GM23338 (cell line): ENCODE measurements at regions not wholly inside any gene's neighbourhood (a gene's known extent, or its start where the extent isn't known, plus 50 kb on each side); places are given as distances from the start of the nearest gene placed in this dataset.

ENCODE experiments used
- ATAC-seq: fragments of 200-7000 bp; cut with Tn5 transposase; 3 replicates; pipeline ENCODE4 v1.9.1; 2020
- DNase-seq: peaks from one replicate; pipeline ENCODE4 v3.0.0-alpha.2; 2015; ENCODE audit warnings: low spot score
- H2AFZ ChIP-seq: fragments of 200-600 bp; sonication (generic); 2 replicates; pipeline ENCODE4 v1.8.0; 2016; ENCODE audit warnings: antibody characterized with exemption, mild to moderate bottlenecking, moderate library complexity
- H3F3A ChIP-seq: fragments of 200-600 bp; sonication (generic); replicated peaks from 2 replicates; pipeline ENCODE4 v1.8.0; 2017; ENCODE audit warnings: antibody characterized with exemption, mixed run types, low read depth
- H3K27ac ChIP-seq: fragments of 200-600 bp; sonication (generic); 2 replicates; pipeline ENCODE4 v1.6.1; 2016; ENCODE audit warnings: low read depth
- H3K27me3 ChIP-seq: fragments of 200-600 bp; sonication (generic); 2 replicates; pipeline ENCODE4 v1.8.0; 2016; ENCODE audit warnings: mild to moderate bottlenecking, mixed run types, moderate library complexity; ENCODE audit not compliant: insufficient read depth
- H3K36me3 ChIP-seq: fragments of 200-600 bp; sonication (generic); 2 replicates; pipeline ENCODE4 v1.8.0; 2016; ENCODE audit warnings: mild to moderate bottlenecking; ENCODE audit not compliant: insufficient read depth
- H3K4me1 ChIP-seq: fragments of 200-600 bp; sonication (generic); 2 replicates; pipeline ENCODE4 v1.8.0; 2016; ENCODE audit warnings: mild to moderate bottlenecking, moderate library complexity; ENCODE audit not compliant: insufficient read depth
- H3K4me2 ChIP-seq: fragments of 200-600 bp; sonication (generic); 2 replicates; pipeline ENCODE4 v1.7.1; 2017; ENCODE audit warnings: mixed run types
- H3K4me3 ChIP-seq: fragments of 200-600 bp; sonication (generic); 2 replicates; pipeline ENCODE4 v1.6.1; 2016; ENCODE audit warnings: mixed run types
- H3K79me2 ChIP-seq: fragments of 200-600 bp; sonication (generic); replicated peaks from 2 replicates; pipeline ENCODE4 v1.8.0; 2017; ENCODE audit warnings: mild to moderate bottlenecking; ENCODE audit not compliant: insufficient read depth
- H3K9me2 ChIP-seq: fragments of 200-600 bp; sonication (generic); 2 replicates; pipeline ENCODE4 v1.8.0; 2017; ENCODE audit not compliant: insufficient read depth
- H4K20me1 ChIP-seq: fragments of 200-600 bp; sonication (generic); replicated peaks from 2 replicates; pipeline ENCODE4 v1.8.0; 2017; ENCODE audit warnings: mild to moderate bottlenecking; ENCODE audit not compliant: insufficient read depth
- H3K27ac Mint-ChIP-seq: 2 replicates; pipeline ENCODE4 v1.8.0; 2020; ENCODE audit warnings: inconsistent platforms, mild to moderate bottlenecking, moderate library complexity, mixed read lengths
- H3K27me3 Mint-ChIP-seq: 3 replicates; pipeline ENCODE4 v1.8.0; 2022; ENCODE audit warnings: low read depth, mild to moderate bottlenecking, moderate library complexity, mixed read lengths, inconsistent platforms; ENCODE audit not compliant: insufficient read depth, poor library complexity
- H3K36me3 Mint-ChIP-seq: 3 replicates; pipeline ENCODE4 v1.8.0; 2021; ENCODE audit warnings: low read depth, mild to moderate bottlenecking, inconsistent platforms, moderate library complexity, mixed read lengths
- H3K4me1 Mint-ChIP-seq: 3 replicates; pipeline ENCODE4 v1.8.0; 2020; ENCODE audit warnings: mild to moderate bottlenecking, inconsistent platforms, mixed read lengths
- H3K4me3 Mint-ChIP-seq: 3 replicates; pipeline ENCODE4 v1.8.0; 2021; ENCODE audit warnings: moderate library complexity, mild to moderate bottlenecking, inconsistent platforms, mixed read lengths
- H3K9me3 Mint-ChIP-seq: 3 replicates; pipeline ENCODE4 v1.8.0; 2020; ENCODE audit warnings: moderate library complexity, mild to moderate bottlenecking, inconsistent platforms, mixed read lengths
- CREB1 ChIP-seq: fragments of 250-450 bp; sonication (Bioruptor Pico); IDR thresholded peaks from 2 replicates; pipeline ENCODE4 v1.5.0; 2020; ENCODE audit warnings: low read depth, mild to moderate bottlenecking, moderate library complexity
- CTCF ChIP-seq, 2 experiments: fragments of 200-600 bp in 1 of 2; sonication (generic) in 1 of 2; conservative IDR thresholded peaks; 2 replicates each; pipeline versions ENCODE4 v1.5.1 to v1.6.1; 2016 to 2017; ENCODE audit warnings: antibody characterized with exemption in 2 of 2, low read depth in 2 of 2, mild to moderate bottlenecking in 2 of 2, moderate library complexity in 1 of 2
- ETS1 ChIP-seq: IDR thresholded peaks from 2 replicates; pipeline ENCODE4 v1.6.1; 2016; ENCODE audit warnings: antibody characterized with exemption
- EZH2 ChIP-seq: fragments of 200-600 bp; sonication (generic); IDR thresholded peaks from one replicate; pipeline ENCODE4 v1.8.0; 2017; ENCODE audit warnings: antibody characterized with exemption, mild to moderate bottlenecking, low read depth; ENCODE audit not compliant: unreplicated experiment
- EZH2phosphoT487 ChIP-seq: fragments of 200-600 bp; sonication (generic); IDR thresholded peaks from one replicate; pipeline ENCODE4 v1.8.1; 2018; ENCODE audit warnings: antibody characterized with exemption; ENCODE audit not compliant: unreplicated experiment
- JUNB ChIP-seq: IDR thresholded peaks from one replicate; pipeline ENCODE4 v1.6.1; 2016; ENCODE audit warnings: antibody characterized with exemption; ENCODE audit not compliant: unreplicated experiment
- NANOG ChIP-seq: IDR thresholded peaks from 2 replicates; pipeline ENCODE4 v1.6.1; 2016; ENCODE audit warnings: antibody characterized with exemption, borderline replicate concordance
- POLR2AphosphoS5 ChIP-seq: IDR thresholded peaks from 2 replicates; pipeline ENCODE4 v1.6.1; 2016; ENCODE audit warnings: antibody characterized with exemption, low read depth
- STAT1 ChIP-seq: IDR thresholded peaks from one replicate; pipeline ENCODE4 v1.6.1; 2016; ENCODE audit warnings: antibody characterized with exemption; ENCODE audit not compliant: unreplicated experiment
- ZNF114 ChIP-seq: fragments of 250-450 bp; sonication (Bioruptor Pico); IDR thresholded peaks from 2 replicates; pipeline ENCODE4 v1.5.0; 2020; ENCODE audit warnings: mild to moderate bottlenecking, moderate library complexity
- ZNF331 ChIP-seq: fragments of 250-450 bp; sonication (Bioruptor Pico); IDR thresholded peaks from 2 replicates; pipeline ENCODE4 v1.5.0; 2020; ENCODE audit warnings: low read depth, mild to moderate bottlenecking, moderate library complexity
- TF ChIP-seq, protein P1 (sequence below): IDR thresholded peaks from one replicate; pipeline ENCODE4 v1.6.1; 2018; ENCODE audit warnings: antibody characterized with exemption; ENCODE audit not compliant: unreplicated experiment

DNA sequence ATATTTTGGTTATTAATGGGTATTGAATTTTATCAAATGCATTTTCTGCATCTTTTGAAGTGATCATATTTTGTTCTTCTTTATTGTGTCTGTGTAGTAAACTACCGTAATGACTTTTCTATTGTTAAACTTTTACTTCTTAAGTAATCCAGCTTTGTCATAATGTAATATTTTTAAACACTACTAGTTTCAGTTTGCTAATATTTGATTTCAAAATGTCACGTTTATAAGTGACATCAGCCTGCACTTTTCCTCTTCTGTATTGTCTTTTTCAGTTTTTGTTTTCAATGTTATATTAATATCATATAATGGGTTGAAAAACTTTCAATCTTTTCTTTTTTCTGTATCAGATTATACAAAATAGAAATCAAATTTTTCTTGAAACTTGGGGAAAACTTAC, 71.6 kb upstream of the ANKRD1 start:
- Histone ChIP-seq H3F3A (no peaks in the 10 kb centered on the region), H3K4me3 (no peak overlapping the region), H3K4me1 (no peaks in the 10 kb centered on the region), H4K20me1 (no peaks in the 10 kb centered on the region), H2AFZ (no peak overlapping the region), H3K27me3 (0 out of 2 replicates have a peak, but pooled peaks cover under 1% of the 10 kb centered on the region), H3K36me3 (no peaks in the 10 kb centered on the region), H3K4me2 (no peak overlapping the region), H3K9me2 (no peaks in the 10 kb centered on the region), H3K79me2 (no peaks in the 10 kb centered on the region), H3K27ac (no peak overlapping the region)
- H3K36me3 Mint-ChIP-seq, result no peaks in the 10 kb centered on the region
- H3K27me3 Mint-ChIP-seq, result no peaks in the 10 kb centered on the region
- H3K27ac Mint-ChIP-seq, result no peak overlapping the region
- H3K4me1 Mint-ChIP-seq, result no peaks in the 10 kb centered on the region
- TF ChIP-seq CTCF (conservative IDR thresholded peaks at IDR 0.05; ENCODE audit: low read depth in 2 of 2), result no peak
- TF ChIP-seq, protein P1, sequence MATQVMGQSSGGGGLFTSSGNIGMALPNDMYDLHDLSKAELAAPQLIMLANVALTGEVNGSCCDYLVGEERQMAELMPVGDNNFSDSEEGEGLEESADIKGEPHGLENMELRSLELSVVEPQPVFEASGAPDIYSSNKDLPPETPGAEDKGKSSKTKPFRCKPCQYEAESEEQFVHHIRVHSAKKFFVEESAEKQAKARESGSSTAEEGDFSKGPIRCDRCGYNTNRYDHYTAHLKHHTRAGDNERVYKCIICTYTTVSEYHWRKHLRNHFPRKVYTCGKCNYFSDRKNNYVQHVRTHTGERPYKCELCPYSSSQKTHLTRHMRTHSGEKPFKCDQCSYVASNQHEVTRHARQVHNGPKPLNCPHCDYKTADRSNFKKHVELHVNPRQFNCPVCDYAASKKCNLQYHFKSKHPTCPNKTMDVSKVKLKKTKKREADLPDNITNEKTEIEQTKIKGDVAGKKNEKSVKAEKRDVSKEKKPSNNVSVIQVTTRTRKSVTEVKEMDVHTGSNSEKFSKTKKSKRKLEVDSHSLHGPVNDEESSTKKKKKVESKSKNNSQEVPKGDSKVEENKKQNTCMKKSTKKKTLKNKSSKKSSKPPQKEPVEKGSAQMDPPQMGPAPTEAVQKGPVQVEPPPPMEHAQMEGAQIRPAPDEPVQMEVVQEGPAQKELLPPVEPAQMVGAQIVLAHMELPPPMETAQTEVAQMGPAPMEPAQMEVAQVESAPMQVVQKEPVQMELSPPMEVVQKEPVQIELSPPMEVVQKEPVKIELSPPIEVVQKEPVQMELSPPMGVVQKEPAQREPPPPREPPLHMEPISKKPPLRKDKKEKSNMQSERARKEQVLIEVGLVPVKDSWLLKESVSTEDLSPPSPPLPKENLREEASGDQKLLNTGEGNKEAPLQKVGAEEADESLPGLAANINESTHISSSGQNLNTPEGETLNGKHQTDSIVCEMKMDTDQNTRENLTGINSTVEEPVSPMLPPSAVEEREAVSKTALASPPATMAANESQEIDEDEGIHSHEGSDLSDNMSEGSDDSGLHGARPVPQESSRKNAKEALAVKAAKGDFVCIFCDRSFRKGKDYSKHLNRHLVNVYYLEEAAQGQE, result no peak
- TF ChIP-seq EZH2phosphoT487, result no peak
- no peak for TF ChIP-seq STAT1
- TF ChIP-seq ZNF331 (CRISPR knock-in tag), result no peak
- TF ChIP-seq POLR2AphosphoS5, result no peak
- TF ChIP-seq NANOG, result no peak
- TF ChIP-seq JUNB, result no peak
- no peak for ATAC-seq
- H3K4me3 Mint-ChIP-seq, result no peak overlapping the region
- DNase-seq, result no peak
- no peaks in the 10 kb centered on the region; the same call in 2 of the 3 replicates for H3K9me3 Mint-ChIP-seq

DNA sequence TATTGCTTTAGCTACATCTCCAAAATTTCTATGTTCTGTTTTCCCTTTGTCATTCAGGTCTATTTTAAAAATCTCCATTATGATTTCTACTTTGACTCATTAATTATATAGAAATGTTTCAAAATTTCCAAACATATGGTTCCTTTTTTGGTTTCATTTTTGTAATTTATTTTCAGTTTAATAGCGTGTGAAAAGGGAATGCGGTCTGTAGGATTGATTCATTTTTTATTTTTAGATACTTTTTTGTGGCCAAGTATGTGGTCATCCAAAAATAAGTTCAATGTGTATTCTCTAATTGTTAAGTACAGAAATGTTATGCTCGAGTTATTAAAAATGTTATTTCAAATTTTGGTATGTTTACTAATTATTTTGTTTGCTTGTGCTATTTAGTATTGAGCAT, 72.5 kb upstream of the ANKRD1 start:
- Histone ChIP-seq H3K4me3 (no peak overlapping the region), H3K4me2 (no peak overlapping the region), H3K9me2 (no peaks in the 10 kb centered on the region), H3K27ac (no peak overlapping the region), H2AFZ (no peak overlapping the region), H3F3A (no peaks in the 10 kb centered on the region), H3K4me1 (no peaks in the 10 kb centered on the region), H3K36me3 (no peaks in the 10 kb centered on the region), H3K79me2 (no peaks in the 10 kb centered on the region), H4K20me1 (no peaks in the 10 kb centered on the region), H3K27me3 (0 out of 2 replicates have a peak, but pooled peaks cover 4% of the 10 kb centered on the region)
- Mint-ChIP-seq H3K27me3 (no peaks in the 10 kb centered on the region), H3K27ac (no peak overlapping the region), H3K9me3 (no peaks in the 10 kb centered on the region; the same call in 2 of the 3 replicates), H3K4me1 (no peaks in the 10 kb centered on the region), H3K4me3 (no peak overlapping the region), H3K36me3 (no peaks in the 10 kb centered on the region)
- DNase-seq (no peak), ATAC-seq (no peak)
- no peak for TF ChIP-seq ZNF114 (CRISPR knock-in tag)
- no peak for TF ChIP-seq STAT1
- TF ChIP-seq ETS1, result no peak
- TF ChIP-seq ZNF331 (CRISPR knock-in tag), result no peak
- no peak for TF ChIP-seq CREB1
- TF ChIP-seq CTCF (conservative IDR thresholded peaks at IDR 0.05; ENCODE audit: low read depth in 2 of 2), result no peak
- no peak for TF ChIP-seq POLR2AphosphoS5
- TF ChIP-seq, protein P1, result no peak
- TF ChIP-seq EZH2, result no peak
- TF ChIP-seq JUNB, result no peak
- TF ChIP-seq NANOG, result no peak
- no peak for TF ChIP-seq EZH2phosphoT487
